ENCODE measurements at regions not wholly inside any gene's neighbourhood (a gene's known extent, or its start where the extent isn't known, plus 50 kb on each side); places are given as distances from the start of the nearest gene placed in this dataset.
"Not testable (repeated sequence)": the region's sequence is repeated elsewhere in the genome, so short reads cannot be mapped to it uniquely, and the experiment has no call there.

DNA sequence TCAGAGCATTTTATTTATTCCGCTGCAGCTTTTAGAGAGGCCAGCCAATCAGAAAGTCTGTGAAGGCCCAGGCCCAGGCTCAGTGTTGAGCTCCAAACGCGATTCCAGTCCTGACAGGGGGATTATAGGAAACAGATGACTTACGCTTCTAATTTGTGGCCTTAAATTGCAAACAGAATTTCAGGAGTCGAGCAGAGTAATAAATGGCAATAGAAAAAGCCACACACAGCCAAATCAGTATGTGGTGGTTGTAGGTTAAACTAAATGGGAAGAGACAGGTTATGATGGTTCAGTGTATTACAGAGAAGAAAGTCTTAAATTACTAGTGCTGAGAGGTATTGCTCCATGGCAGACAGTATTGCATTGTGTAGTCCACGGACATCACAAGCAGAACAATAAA is 131.0 kb upstream of the ZEB2 start:
- ATAC-seq (no peak), DNase-seq (no peak)
- intact Hi-C loops (cut with DNase I): no loop called here
- Histone ChIP-seq H3K27ac (ENCODE audit: low read length) (no peak overlapping the region), H3K9me3 (ENCODE audit: control insufficient read depth, low read length) (no peaks in the 10 kb centered on the region), H3K27me3 (ENCODE audit: control insufficient read depth, insufficient read depth) (no peaks in the 10 kb centered on the region), H3K4me1 (ENCODE audit: control insufficient read depth, insufficient read depth, low read length) (no peaks in the 10 kb centered on the region), H3K4me3 (ENCODE audit: low read length) (no peak overlapping the region)
- WGBS: 85% methylated on average over 6 of the region's 6 CpGs

DNA sequence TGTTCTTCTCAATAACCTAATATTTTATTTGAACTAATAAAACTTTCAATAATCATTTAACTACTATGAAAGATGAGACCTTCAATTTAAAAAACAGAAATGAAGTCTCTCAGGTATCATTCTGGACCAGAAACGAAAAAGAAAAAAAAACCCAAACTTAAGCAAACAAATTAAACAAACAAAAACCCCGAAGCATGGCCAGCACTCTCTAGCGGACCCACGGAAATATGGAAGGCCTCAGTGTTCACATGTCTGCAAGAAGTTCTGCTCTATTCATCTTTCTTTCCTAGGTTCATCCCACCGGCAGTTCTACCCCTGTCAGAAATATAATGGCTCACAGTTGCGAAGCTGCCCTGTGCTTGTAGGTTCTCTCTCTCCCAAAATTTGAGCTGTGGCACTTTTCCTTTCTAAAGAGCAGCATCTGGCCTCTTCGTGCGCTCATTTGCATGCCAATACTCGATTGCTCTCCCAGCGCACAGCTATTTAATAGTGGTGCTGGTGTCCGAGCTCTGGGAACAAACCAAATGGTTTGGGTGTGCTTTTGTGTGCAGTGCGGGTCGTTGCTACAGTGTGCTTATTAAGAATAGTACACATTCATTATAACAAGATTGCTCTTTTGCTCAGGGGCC is 129.0 kb upstream of the ZEB2 start:
- ATAC-seq (no peak), DNase-seq (no peak)
- no peaks in the 10 kb centered on the region for H3K27me3 ChIP-seq (ENCODE audit: control insufficient read depth, insufficient read depth)
- no peak overlapping the region for H3K4me3 ChIP-seq (ENCODE audit: low read length)
- WGBS: 86% methylated on average over 13 of the region's 13 CpGs
- H3K9me3 ChIP-seq (ENCODE audit: control insufficient read depth, low read length): no peaks in the 10 kb centered on the region
- no peak overlapping the region for H3K27ac ChIP-seq (ENCODE audit: low read length)
- intact Hi-C loops (cut with DNase I): no loop called here
- no peaks in the 10 kb centered on the region for H3K4me1 ChIP-seq (ENCODE audit: control insufficient read depth, insufficient read depth, low read length)

DNA sequence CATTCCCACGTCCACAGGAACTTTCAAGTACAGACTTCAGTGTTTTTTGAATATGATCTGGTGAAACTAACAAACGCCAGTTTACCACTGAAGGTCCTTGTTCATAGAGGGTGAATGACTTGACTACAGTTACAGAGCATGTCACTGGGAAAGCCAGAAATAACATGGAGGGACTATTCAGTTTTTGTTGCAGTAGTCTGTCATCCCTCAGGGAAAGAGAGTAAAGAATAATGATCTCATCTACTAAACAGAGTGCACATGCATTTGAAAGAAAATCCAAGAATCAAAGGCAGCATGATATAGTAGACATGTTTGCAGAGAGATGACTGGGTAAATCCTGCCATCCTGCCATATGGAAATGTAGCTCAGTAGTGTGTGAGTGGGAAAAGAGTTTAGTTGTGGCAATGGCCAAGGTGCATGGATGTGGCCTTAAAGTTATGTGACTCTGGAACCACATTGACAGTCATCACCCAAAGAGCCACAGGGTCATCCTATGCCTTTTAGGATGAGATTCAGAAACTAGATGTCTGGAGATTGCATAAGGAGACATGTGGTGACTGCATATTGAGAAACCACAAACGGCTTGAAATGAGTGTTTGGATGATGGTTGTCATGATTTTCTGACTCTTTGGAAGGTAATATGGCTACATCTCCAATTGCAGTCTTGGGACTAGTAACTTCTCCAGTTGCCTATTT is 125.3 kb upstream of the ZEB2 start:
- Histone ChIP-seq H3K27ac (ENCODE audit: low read length) (no peak overlapping the region), H3K4me1 (ENCODE audit: control insufficient read depth, insufficient read depth, low read length) (no peaks in the 10 kb centered on the region)
- intact Hi-C loops (cut with DNase I): no loop called here

DNA sequence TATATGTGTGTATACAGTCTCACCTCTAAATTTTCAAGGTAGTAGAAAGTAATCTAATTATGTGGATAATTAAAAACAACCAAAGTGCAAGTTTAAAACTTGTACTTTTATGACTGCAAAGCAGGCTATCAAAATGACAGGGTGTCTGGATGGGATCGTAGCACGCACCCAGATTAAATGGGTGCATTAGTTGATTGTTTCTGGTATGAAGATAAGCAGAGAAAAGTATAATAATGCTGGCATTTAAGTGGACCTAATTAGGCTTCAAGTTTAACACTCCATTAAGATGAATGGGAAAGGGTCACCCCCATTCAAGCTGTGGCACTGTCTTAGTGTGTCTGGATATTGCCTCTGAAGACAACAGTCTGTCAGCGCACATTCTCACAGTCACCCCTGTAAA is 124.6 kb upstream of the ZEB2 start:
- H3K9me3 ChIP-seq (ENCODE audit: control insufficient read depth, low read length): no peaks in the 10 kb centered on the region
- H3K27ac ChIP-seq (ENCODE audit: low read length): no peak overlapping the region
- ATAC-seq: no peak
- no peak overlapping the region for H3K4me3 ChIP-seq (ENCODE audit: low read length)
- H3K27me3 ChIP-seq (ENCODE audit: control insufficient read depth, insufficient read depth): no peaks in the 10 kb centered on the region
- H3K4me1 ChIP-seq (ENCODE audit: control insufficient read depth, insufficient read depth, low read length): no peaks in the 10 kb centered on the region
- no peak for DNase-seq
- intact Hi-C loops (cut with DNase I): no loop called here
- 93% methylated on average over 3 of the region's 3 CpGs for WGBS

More for the DNA sequence above, 125.3 kb upstream of the ZEB2 start:
- no peaks in the 10 kb centered on the region for H3K9me3 ChIP-seq (ENCODE audit: control insufficient read depth, low read length)
- H3K4me3 ChIP-seq (ENCODE audit: low read length): no peak overlapping the region
- ATAC-seq (peak in 1 of 2 donors; percentile 40), DNase-seq (no peak)
- H3K27me3 ChIP-seq (ENCODE audit: control insufficient read depth, insufficient read depth): no peaks in the 10 kb centered on the region
- 60% methylated on average over 3 of the region's 3 CpGs for WGBS

DNA sequence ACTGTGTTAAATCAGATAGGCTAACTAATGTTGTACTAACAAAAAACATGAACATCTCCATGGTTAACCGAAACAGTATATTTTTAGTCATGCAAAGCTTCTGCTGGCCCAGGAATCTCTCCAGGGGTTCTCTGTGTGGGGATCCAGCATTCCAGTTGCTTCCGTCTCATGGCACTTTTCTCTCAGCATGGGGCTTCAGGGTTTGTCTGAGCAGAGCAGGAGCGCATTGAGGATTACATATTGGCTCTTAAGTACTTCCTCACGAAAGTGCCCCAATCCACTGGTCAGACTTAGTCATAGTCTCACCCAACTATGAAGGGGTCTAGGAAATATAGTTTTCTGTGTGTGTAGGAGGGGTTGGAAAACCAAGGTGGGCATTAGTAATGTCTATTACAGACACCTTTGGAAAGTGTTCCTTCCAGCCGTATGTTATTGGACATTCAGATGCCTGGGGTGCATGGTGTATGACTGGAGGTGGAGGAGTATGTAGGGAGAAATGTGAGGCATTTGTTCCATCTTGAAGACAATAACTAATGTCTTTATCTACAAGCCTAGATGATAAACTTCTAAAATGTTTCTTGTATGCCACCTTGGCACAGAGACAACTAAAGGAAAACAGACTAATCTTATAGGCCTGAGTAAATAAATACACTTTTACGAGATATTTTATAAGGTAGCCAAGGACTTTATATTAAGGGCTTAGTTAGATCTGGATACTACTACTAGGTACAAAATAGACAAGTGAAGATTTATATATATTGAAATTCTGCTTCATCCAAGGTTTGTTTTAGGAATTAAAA is 123.8 kb upstream of the ZEB2 start:
- WGBS: 82% methylated on average over 6 of the region's 6 CpGs
- Histone ChIP-seq H3K27me3 (ENCODE audit: control insufficient read depth, insufficient read depth) (no peaks in the 10 kb centered on the region), H3K9me3 (ENCODE audit: control insufficient read depth, low read length) (no peaks in the 10 kb centered on the region), H3K4me3 (ENCODE audit: low read length) (no peak overlapping the region), H3K27ac (ENCODE audit: low read length) (no peak overlapping the region), H3K4me1 (ENCODE audit: control insufficient read depth, insufficient read depth, low read length) (no peaks in the 10 kb centered on the region)
- DNase-seq (no peak), ATAC-seq (no peak)
- intact Hi-C loops (cut with DNase I): no loop called here

DNA sequence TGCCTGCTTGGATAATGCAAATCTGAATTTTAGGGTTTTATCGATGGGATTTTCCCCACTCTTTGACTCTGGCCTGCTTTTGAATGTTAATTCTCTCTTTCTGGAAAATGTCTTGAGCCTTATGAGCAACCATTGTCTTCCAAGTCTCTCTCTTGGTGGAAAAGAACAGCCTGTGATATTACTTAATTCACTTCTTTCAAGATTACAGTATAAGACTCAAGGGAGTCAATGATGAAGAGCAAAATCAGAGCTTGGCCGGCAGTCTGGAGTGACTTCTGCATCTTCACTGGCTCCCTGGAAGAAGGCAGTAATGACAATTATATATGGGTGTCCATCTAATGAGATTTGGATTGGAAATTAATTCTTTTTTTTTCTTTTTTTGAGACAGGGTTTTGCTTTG is 122.9 kb upstream of the ZEB2 start:
- intact Hi-C loops (cut with DNase I): no loop called here
- Histone ChIP-seq H3K4me1 (ENCODE audit: control insufficient read depth, insufficient read depth, low read length) (no peaks in the 10 kb centered on the region), H3K27me3 (ENCODE audit: control insufficient read depth, insufficient read depth) (no peaks in the 10 kb centered on the region), H3K27ac (ENCODE audit: low read length) (no peak overlapping the region), H3K4me3 (ENCODE audit: low read length) (no peak overlapping the region), H3K9me3 (ENCODE audit: control insufficient read depth, low read length) (no peaks in the 10 kb centered on the region)
- DNase-seq: peak in 2 of 3 donors; percentile 23 to 67
- 70% methylated on average over 2 of the region's 2 CpGs for WGBS
- ATAC-seq: peak; percentile 51 to 77

DNA sequence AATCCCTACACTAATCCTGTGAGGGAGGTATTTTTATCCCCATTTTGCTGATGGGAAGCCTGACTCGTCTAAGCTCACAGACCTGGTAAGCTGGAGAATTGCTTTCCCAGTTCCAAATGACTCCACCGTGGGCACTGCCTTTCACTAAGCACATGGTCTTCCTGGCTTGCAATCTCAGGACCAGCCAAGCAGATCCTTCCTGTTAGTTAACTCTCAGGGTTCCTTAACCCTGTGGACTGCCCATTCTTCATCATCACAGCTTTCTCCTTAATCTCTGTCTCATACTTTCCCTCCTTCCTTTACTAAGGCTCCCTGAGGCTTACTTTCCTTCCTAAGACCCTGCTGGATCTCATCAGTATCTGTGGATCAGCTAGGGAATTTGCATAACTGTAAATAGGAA is 122.2 kb upstream of the ZEB2 start:
- Histone ChIP-seq H3K27ac (ENCODE audit: low read length) (no peak overlapping the region), H3K9me3 (ENCODE audit: control insufficient read depth, low read length) (no peaks in the 10 kb centered on the region), H3K4me3 (ENCODE audit: low read length) (no peak overlapping the region), H3K4me1 (ENCODE audit: control insufficient read depth, insufficient read depth, low read length) (no peaks in the 10 kb centered on the region), H3K27me3 (ENCODE audit: control insufficient read depth, insufficient read depth) (no peaks in the 10 kb centered on the region)
- no peak for ATAC-seq
- no peak for DNase-seq
- intact Hi-C loops (cut with DNase I): no loop called here
- WGBS: 22% methylated on average over 2 of the region's 2 CpGs

DNA sequence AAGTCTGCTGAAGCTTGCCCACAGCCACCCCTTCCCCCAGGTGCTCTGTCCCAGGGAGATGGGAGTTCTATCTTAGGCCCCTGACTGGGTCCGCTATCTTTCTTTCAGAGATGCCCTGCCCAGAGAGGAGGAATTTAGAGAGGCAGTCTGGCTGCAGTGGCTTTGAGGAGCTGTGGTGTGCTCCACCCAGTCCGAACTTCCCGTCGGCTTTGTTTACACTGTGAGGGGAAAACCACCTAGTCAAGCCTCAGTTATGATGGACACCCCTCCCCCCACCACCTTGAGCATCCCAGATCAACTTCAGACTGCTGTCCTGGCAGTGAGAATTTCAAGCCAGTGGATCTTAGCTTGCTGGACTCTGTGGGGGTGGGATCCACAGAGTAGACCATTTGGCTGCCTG is 118.3 kb upstream of the ZEB2 start:
- H3K4me3 ChIP-seq (ENCODE audit: low read length); ATAC-seq; intact Hi-C loops (cut with DNase I); H3K9me3 ChIP-seq (ENCODE audit: control insufficient read depth, low read length); DNase-seq; H3K27me3 ChIP-seq (ENCODE audit: control insufficient read depth, insufficient read depth); H3K4me1 ChIP-seq (ENCODE audit: control insufficient read depth, insufficient read depth, low read length); H3K27ac ChIP-seq (ENCODE audit: low read length): not testable (repeated sequence)
- 82% methylated on average over 4 of the region's 4 CpGs for WGBS

DNA sequence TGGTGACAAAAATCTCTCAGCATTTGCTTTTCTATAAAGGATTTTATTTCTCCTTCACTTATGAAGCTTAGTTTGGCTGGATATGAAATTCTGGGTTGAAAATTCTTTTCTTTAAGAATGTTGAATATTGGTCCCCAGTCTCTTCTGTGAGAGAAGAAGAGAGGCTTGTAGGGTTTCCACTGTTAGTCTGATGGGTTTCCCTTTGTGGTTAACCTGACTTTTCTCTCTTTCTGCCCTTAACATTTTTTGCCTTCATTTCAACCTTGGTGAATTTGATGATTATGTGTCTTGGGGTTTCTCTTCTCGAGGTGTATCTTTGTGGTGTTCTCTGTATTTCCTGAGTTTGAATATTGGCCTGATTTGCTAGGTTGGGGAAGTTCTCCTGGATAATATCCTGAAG is 116.9 kb upstream of the ZEB2 start:
- 88% methylated on average over 1 of the region's 1 CpG for WGBS
- DNase-seq; H3K4me1 ChIP-seq (ENCODE audit: control insufficient read depth, insufficient read depth, low read length); ATAC-seq; H3K27ac ChIP-seq (ENCODE audit: low read length); intact Hi-C loops (cut with DNase I); H3K9me3 ChIP-seq (ENCODE audit: control insufficient read depth, low read length); H3K27me3 ChIP-seq (ENCODE audit: control insufficient read depth, insufficient read depth); H3K4me3 ChIP-seq (ENCODE audit: low read length): not testable (repeated sequence)

DNA sequence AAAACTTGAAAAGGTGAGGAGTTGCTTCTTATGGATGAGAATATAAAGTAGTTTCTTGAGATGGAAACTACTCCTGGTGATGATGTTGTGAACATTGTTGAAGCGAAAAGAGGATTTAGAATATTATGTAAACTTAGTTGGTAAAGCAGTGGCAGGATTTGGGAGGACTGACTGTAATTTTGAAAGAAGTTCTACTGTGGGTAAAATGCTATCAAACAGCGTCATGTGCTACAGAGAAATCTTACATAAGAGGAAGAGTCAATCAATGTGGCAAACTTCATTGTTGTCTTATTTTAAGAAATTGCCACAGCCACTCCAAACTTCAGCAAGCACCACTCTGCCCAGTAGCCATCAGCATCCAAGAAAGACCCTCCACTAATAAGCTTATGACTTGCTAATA is 112.9 kb upstream of the ZEB2 start:
- Histone ChIP-seq H3K27ac (ENCODE audit: low read length) (no peak overlapping the region), H3K4me3 (ENCODE audit: low read length) (no peak overlapping the region), H3K27me3 (ENCODE audit: control insufficient read depth, insufficient read depth) (no peaks in the 10 kb centered on the region), H3K9me3 (ENCODE audit: control insufficient read depth, low read length) (no peaks in the 10 kb centered on the region), H3K4me1 (ENCODE audit: control insufficient read depth, insufficient read depth, low read length) (no peaks in the 10 kb centered on the region)
- 95% methylated on average over 2 of the region's 2 CpGs for WGBS
- intact Hi-C loops (cut with DNase I): no loop called here
- no peak for DNase-seq
- no peak for ATAC-seq

DNA sequence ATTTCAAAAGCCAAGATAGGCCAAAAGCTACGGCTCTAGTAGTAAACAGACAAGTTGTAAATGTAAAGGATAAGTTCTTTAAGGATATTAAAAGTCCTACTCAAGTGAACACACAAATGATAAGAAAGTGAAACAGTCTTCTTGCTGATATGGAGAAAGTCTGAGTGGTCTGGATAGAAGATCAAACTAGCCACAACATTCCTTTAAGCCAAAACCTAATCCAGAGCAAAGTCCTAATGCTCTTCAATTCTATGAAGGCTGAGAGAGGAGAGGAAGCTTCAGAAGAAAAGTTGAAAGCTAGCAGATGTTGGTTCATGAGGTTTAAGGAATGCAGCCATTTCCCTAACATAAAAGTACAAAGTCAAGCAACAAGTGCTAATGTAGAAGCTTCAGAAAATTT is 111.7 kb upstream of the ZEB2 start:
- WGBS: 96% methylated on average over 1 of the region's 1 CpG
- ATAC-seq (no peak), DNase-seq (no peak)
- Histone ChIP-seq H3K27ac (ENCODE audit: low read length) (no peak overlapping the region), H3K9me3 (ENCODE audit: control insufficient read depth, low read length) (no peaks in the 10 kb centered on the region), H3K27me3 (ENCODE audit: control insufficient read depth, insufficient read depth) (no peaks in the 10 kb centered on the region), H3K4me3 (ENCODE audit: low read length) (no peak overlapping the region), H3K4me1 (ENCODE audit: control insufficient read depth, insufficient read depth, low read length) (no peaks in the 10 kb centered on the region)
- intact Hi-C loops (cut with DNase I): no loop called here
